Neural progenitor cell (in vitro differentiated cells): ENCODE measurements at regions not wholly inside any gene's neighbourhood (a gene's known extent, or its start where the extent isn't known, plus 50 kb on each side); places are given as distances from the start of the nearest gene placed in this dataset.

ENCODE experiments used
- DNase-seq: peaks from one replicate; pipeline ENCODE4 v3.0.0-alpha.2; 2016; ENCODE audit warnings: low spot score
- H2AFZ ChIP-seq: fragments of 200-600 bp; sonication (generic); replicated peaks from 2 replicates; pipeline ENCODE4 v1.6.1; 2016; ENCODE audit warnings: antibody characterized with exemption
- H3F3A ChIP-seq: fragments of 200-600 bp; sonication (generic); 2 replicates; pipeline ENCODE4 v1.6.1; 2016; ENCODE audit warnings: antibody characterized with exemption, low read depth
- H3K27ac ChIP-seq: fragments of 200-600 bp; sonication (generic); 2 replicates; pipeline ENCODE4 v1.5.1; 2016; ENCODE audit warnings: mild to moderate bottlenecking
- H3K27me3 ChIP-seq: fragments of 200-600 bp; sonication (generic); 2 replicates; pipeline ENCODE4 v1.6.1; 2016; ENCODE audit warnings: mild to moderate bottlenecking, moderate library complexity
- H3K36me3 ChIP-seq: fragments of 200-600 bp; sonication (generic); 2 replicates; pipeline ENCODE4 v1.5.1; 2016
- H3K4me1 ChIP-seq: fragments of 200-600 bp; sonication (generic); 2 replicates; pipeline ENCODE4 v1.6.1; 2016; ENCODE audit warnings: mixed run types
- H3K4me2 ChIP-seq: fragments of 200-600 bp; sonication (generic); 2 replicates; pipeline ENCODE4 v1.6.1; 2016
- H3K4me3 ChIP-seq: fragments of 200-600 bp; sonication (generic); 2 replicates; pipeline ENCODE4 v1.5.1; 2016
- H3K79me2 ChIP-seq: fragments of 200-600 bp; sonication (generic); 2 replicates; pipeline ENCODE4 v1.6.1; 2016; ENCODE audit warnings: low read depth
- H3K9ac ChIP-seq: fragments of 200-600 bp; sonication (generic); 2 replicates; pipeline ENCODE4 v1.6.1; 2016
- H3K9me3 ChIP-seq: fragments of 200-600 bp; sonication (generic); 2 replicates; pipeline ENCODE4 v1.5.1; 2016; ENCODE audit warnings: low read depth
- H4K20me1 ChIP-seq: fragments of 200-600 bp; sonication (generic); 2 replicates; pipeline ENCODE4 v1.6.1; 2016; ENCODE audit warnings: low read depth
- H3K27ac Mint-ChIP-seq: 3 replicates; pipeline ENCODE4 v1.8.0; 2021; ENCODE audit warnings: mixed read lengths
- H3K27me3 Mint-ChIP-seq: 2 replicates; pipeline ENCODE4 v1.8.0; 2022; ENCODE audit warnings: low read depth, mild to moderate bottlenecking, inconsistent platforms, moderate library complexity, mixed read lengths; ENCODE audit not compliant: insufficient read depth
- H3K36me3 Mint-ChIP-seq: 3 replicates; pipeline ENCODE4 v1.8.0; 2021; ENCODE audit warnings: mixed read lengths
- H3K4me1 Mint-ChIP-seq: 3 replicates; pipeline ENCODE4 v1.8.0; 2021; ENCODE audit warnings: mixed read lengths
- H3K4me3 Mint-ChIP-seq: 3 replicates; pipeline ENCODE4 v1.8.0; 2021; ENCODE audit warnings: mild to moderate bottlenecking, moderate library complexity, mixed read lengths
- H3K9me3 Mint-ChIP-seq: 3 replicates; pipeline ENCODE4 v1.8.0; 2020; ENCODE audit warnings: mixed read lengths
- EZH2 ChIP-seq: fragments of 200-600 bp; sonication (generic); IDR thresholded peaks from 2 replicates; pipeline ENCODE4 v1.6.1; 2017; ENCODE audit warnings: antibody characterized with exemption, mild to moderate bottlenecking, moderate library complexity
- EZH2phosphoT487 ChIP-seq: fragments of 200-600 bp; sonication (generic); IDR thresholded peaks from 2 replicates; pipeline ENCODE4 v1.6.1; 2017; ENCODE audit warnings: antibody characterized with exemption
- TF ChIP-seq, protein P1 (sequence below): fragments of 200-600 bp; sonication (generic); IDR thresholded peaks from 2 replicates; pipeline ENCODE4 v1.5.1; 2017; ENCODE audit warnings: antibody characterized with exemption, mild to moderate bottlenecking

DNA sequence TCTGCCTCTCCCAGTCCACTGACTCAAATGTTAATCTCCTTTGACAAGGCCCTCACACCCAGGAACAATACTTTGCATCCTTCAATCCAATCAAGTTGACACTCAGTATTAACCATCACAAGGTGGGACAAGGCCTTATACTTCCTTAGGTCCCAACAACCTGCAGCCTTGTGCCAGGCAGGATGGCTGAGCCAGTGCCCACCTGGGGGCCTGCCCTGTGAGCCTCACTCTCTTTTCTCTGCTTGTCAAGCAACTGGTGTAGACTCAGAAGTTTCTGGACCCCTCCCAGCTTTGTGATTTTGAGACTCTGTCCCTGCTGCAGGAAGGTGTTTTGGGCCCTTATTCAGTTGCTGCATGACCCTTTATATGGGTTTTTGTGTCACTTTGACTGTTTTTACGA, 310.0 kb upstream of the C1orf174 start:
- H3K4me3 ChIP-seq, result no peak overlapping the region
- H3K36me3 Mint-ChIP-seq, result no peaks in the 10 kb centered on the region
- H4K20me1 ChIP-seq, result no peaks in the 10 kb centered on the region
- H3F3A ChIP-seq, result no peaks in the 10 kb centered on the region
- no peak overlapping the region for H3K9ac ChIP-seq
- H3K9me3 Mint-ChIP-seq, result peaks cover 11% of the 10 kb centered on the region
- H3K27me3 Mint-ChIP-seq, result peaks cover 9% of the 10 kb centered on the region
- no peaks in the 10 kb centered on the region for H3K36me3 ChIP-seq
- H3K27ac ChIP-seq, result no peak overlapping the region
- no peak overlapping the region for H3K27ac Mint-ChIP-seq
- no peak overlapping the region for H3K4me2 ChIP-seq
- H3K9me3 ChIP-seq, result no peaks in the 10 kb centered on the region
- no peaks in the 10 kb centered on the region for H3K79me2 ChIP-seq
- H3K4me1 Mint-ChIP-seq, result peaks cover 31% of the 10 kb centered on the region
- H3K4me3 Mint-ChIP-seq, result no peak overlapping the region
- TF ChIP-seq EZH2phosphoT487 (no peak), EZH2 (no peak)
- TF ChIP-seq, protein P1, sequence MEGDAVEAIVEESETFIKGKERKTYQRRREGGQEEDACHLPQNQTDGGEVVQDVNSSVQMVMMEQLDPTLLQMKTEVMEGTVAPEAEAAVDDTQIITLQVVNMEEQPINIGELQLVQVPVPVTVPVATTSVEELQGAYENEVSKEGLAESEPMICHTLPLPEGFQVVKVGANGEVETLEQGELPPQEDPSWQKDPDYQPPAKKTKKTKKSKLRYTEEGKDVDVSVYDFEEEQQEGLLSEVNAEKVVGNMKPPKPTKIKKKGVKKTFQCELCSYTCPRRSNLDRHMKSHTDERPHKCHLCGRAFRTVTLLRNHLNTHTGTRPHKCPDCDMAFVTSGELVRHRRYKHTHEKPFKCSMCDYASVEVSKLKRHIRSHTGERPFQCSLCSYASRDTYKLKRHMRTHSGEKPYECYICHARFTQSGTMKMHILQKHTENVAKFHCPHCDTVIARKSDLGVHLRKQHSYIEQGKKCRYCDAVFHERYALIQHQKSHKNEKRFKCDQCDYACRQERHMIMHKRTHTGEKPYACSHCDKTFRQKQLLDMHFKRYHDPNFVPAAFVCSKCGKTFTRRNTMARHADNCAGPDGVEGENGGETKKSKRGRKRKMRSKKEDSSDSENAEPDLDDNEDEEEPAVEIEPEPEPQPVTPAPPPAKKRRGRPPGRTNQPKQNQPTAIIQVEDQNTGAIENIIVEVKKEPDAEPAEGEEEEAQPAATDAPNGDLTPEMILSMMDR, result no peak
- no peak for DNase-seq
- no peaks in the 10 kb centered on the region for H3K27me3 ChIP-seq
- peaks cover 5% of the 10 kb centered on the region for H3K4me1 ChIP-seq
- H2AFZ ChIP-seq, result no peak overlapping the region

DNA sequence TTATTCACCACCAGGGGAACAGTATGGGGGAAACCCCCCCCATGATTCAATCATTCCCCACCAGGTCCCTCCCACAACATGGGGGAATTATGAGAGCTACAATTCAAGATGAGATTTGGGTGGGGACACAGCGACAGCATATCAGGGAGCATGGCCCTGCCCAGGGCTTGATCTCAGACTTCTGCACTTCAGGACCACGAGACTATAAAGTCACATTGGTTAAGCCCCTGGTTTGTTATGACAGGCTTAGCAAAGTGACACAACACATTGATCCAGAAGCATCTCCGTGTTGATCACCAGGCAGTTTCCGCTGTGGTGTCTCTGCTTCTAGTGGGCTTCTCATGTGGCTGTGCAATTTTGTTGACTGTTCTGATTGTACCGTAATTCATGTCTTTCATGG, 312.7 kb upstream of the C1orf174 start:
- no peaks in the 10 kb centered on the region for H3K36me3 Mint-ChIP-seq
- Histone ChIP-seq H3K4me3 (no peak overlapping the region), H3K27ac (no peak overlapping the region), H3K4me2 (no peak overlapping the region), H3K27me3 (no peaks in the 10 kb centered on the region), H3K36me3 (no peaks in the 10 kb centered on the region), H2AFZ (no peak overlapping the region), H3K4me1 (peaks cover 5% of the 10 kb centered on the region), H3K9me3 (no peaks in the 10 kb centered on the region), H3K9ac (no peak overlapping the region), H3K79me2 (no peaks in the 10 kb centered on the region), H3F3A (no peaks in the 10 kb centered on the region), H4K20me1 (no peaks in the 10 kb centered on the region)
- peaks cover 9% of the 10 kb centered on the region for H3K27me3 Mint-ChIP-seq
- H3K9me3 Mint-ChIP-seq, result peaks cover 3% of the 10 kb centered on the region
- TF ChIP-seq EZH2phosphoT487 (no peak), EZH2 (no peak)
- TF ChIP-seq, protein P1, result no peak
- H3K4me3 Mint-ChIP-seq, result no peak overlapping the region
- no peak for DNase-seq
- H3K27ac Mint-ChIP-seq, result peak overlapping the region; percentile 87
- H3K4me1 Mint-ChIP-seq, result peaks cover 33% of the 10 kb centered on the region

DNA sequence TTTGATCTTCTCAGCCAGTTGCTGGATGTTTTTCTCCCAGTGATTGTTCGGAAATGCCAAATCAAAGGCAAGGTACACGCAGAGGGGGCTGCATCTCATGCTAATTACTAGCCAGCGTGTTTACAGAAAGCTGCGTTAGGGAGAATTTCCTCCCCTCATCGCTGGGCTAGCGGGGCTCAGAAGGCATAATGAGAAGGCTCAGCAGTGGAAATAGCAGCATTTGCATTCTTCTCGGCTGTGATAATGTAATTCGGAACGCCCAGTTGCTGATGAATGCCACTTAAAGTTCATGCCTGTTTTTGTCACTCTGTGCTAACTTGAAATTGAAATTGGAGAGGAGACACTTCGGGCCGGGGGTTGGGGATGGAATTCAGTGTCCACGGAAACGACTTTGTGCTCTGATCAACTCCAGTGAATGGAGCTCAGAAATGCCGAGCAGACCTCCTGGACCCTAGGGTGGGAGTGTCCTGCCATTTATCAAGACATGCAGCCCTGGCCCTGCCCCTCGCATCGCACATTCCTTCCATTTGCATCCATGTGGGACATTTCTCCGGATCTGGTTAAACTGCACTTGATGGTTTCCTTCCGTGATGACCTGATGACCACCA, 313.4 kb upstream of the C1orf174 start:
- DNase-seq, result no peak
- Histone ChIP-seq H3K79me2 (no peaks in the 10 kb centered on the region), H3K4me1 (peaks cover 5% of the 10 kb centered on the region), H3K27ac (no peak overlapping the region), H3K27me3 (no peaks in the 10 kb centered on the region), H4K20me1 (no peaks in the 10 kb centered on the region), H3K9ac (no peak overlapping the region), H3K4me3 (no peak overlapping the region), H3K9me3 (no peaks in the 10 kb centered on the region), H2AFZ (no peak overlapping the region), H3F3A (no peaks in the 10 kb centered on the region), H3K4me2 (no peak overlapping the region), H3K36me3 (no peaks in the 10 kb centered on the region)
- H3K9me3 Mint-ChIP-seq, result peaks cover 3% of the 10 kb centered on the region
- peak overlapping the region; percentile 55 for H3K4me3 Mint-ChIP-seq
- TF ChIP-seq, protein P1, result no peak
- TF ChIP-seq EZH2, result no peak
- TF ChIP-seq EZH2phosphoT487, result no peak
- no peaks in the 10 kb centered on the region for H3K36me3 Mint-ChIP-seq
- H3K27me3 Mint-ChIP-seq, result peaks cover 9% of the 10 kb centered on the region
- H3K27ac Mint-ChIP-seq, result peak overlapping the region; percentile 87
- peaks cover 33% of the 10 kb centered on the region for H3K4me1 Mint-ChIP-seq
